HCT116 (cell line): ENCODE measurements at regions not wholly inside any gene's neighbourhood (a gene's known extent, or its start where the extent isn't known, plus 50 kb on each side); places are given as distances from the start of the nearest gene placed in this dataset.

Source experiments
- ATAC-seq: fragments of 200-7000 bp; cut with Tn5 transposase; 2 replicates; pipeline ENCODE4 v1.9.1; 2020; ENCODE audit warnings: mild to moderate bottlenecking, moderate library complexity
- BruUV-seq: library from RNA; stranded (reverse); fragments of 400-500 nt; replicated peaks from 2 replicates; lab custom pipeline; 2021; lab: Mats Ljungman, UMichigan
- CTCF ChIA-PET: fragments of 300-600 bp; sonication (Branson Sonifier 250); formaldehyde crosslinking; loops from one replicate; lab custom pipeline; 2021; ENCODE audit warnings: antibody characterized with exemption; lab: Charles Lee
- POLR2A ChIA-PET: fragments of 300-600, 350-600 bp; sonication (Branson Sonifier 250); formaldehyde crosslinking; loops from one replicate; lab custom pipeline; 2021; ENCODE audit warnings: antibody characterized with exemption; lab: Charles Lee
- RAD21 ChIA-PET, 2 experiments: fragments of 300-600 bp; sonication (Branson Sonifier 250); formaldehyde crosslinking; loops; one replicate each; lab custom pipeline; 2023; ENCODE audit warnings: low total read pairs in 2 of 2; ENCODE audit not compliant: uncharacterized antibody in 2 of 2, unreplicated experiment in 2 of 2, low non-redundant PET in 1 of 2; lab: Charles Lee
- DNase-seq: peaks from one replicate; pipeline ENCODE4 v3.0.0-alpha.2; 2010; ENCODE audit warnings: low read depth, low spot score
- H2AFZ ChIP-seq: fragments of 200-600 bp; shearing (Covaris generic), sonication (generic); 2 replicates; pipeline ENCODE4 v1.6.1; 2017; ENCODE audit warnings: low read depth, mixed run types, mixed read lengths, antibody characterized with exemption, low read length; ENCODE audit not compliant: poor library complexity, severe bottlenecking
- H3K27ac ChIP-seq: 2 replicates; pipeline ENCODE4 v1.5.1; 2012; ENCODE audit warnings: low read depth, low read length
- H3K27me3 ChIP-seq: fragments of 200-600 bp; sonication (generic); 2 replicates; pipeline ENCODE4 v1.6.1; 2016; ENCODE audit warnings: mixed run types, low read length, mixed read lengths; ENCODE audit not compliant: insufficient read depth
- H3K36me3 ChIP-seq, 2 experiments: fragments of 200-500 bp in 1 of 2; fragments of 200-600 bp in 1 of 2; sonication (Bioruptor generic) in 1 of 2; sonication (generic) in 1 of 2; 2 replicates each; pipeline versions ENCODE4 v1.5.1 to v1.6.1; 2014 to 2016; ENCODE audit warnings: low read length in 2 of 2, inconsistent platforms in 1 of 2, mixed read lengths in 1 of 2, mixed run types in 1 of 2; ENCODE audit not compliant: insufficient read depth in 2 of 2, control insufficient read depth in 1 of 2
- H3K4me1 ChIP-seq, 2 experiments: fragments of 200-600 bp in 1 of 2; sonication (generic) in 1 of 2; 2 replicates each; pipeline versions ENCODE4 v1.5.1 to v1.6.1; 2012 to 2017; ENCODE audit warnings: low read length in 2 of 2, inconsistent platforms in 1 of 2, mild to moderate bottlenecking in 1 of 2, mixed read lengths in 1 of 2, mixed run types in 1 of 2, moderate library complexity in 1 of 2; ENCODE audit not compliant: insufficient read depth in 2 of 2, control insufficient read depth in 1 of 2
- H3K4me2 ChIP-seq: fragments of 200-600 bp; sonication (generic); 2 replicates; pipeline ENCODE4 v1.6.1; 2017; ENCODE audit warnings: mixed run types, low read length, mixed read lengths
- H3K4me3 ChIP-seq, 2 experiments: fragments of 200-600 bp in 1 of 2; sonication (generic) in 1 of 2; replicated peaks in 1 of 2; 2 replicates each; pipeline ENCODE4 v1.5.1; 2011 to 2016; ENCODE audit warnings: low read length in 2 of 2, control low read depth in 1 of 2, low read depth in 1 of 2, mild to moderate bottlenecking in 1 of 2, mixed read lengths in 1 of 2, mixed run types in 1 of 2
- H3K79me2 ChIP-seq: fragments of 200-600 bp; sonication (generic); 2 replicates; pipeline ENCODE4 v1.6.1; 2017; ENCODE audit warnings: mild to moderate bottlenecking, mixed run types, low read length, moderate library complexity, mixed read lengths; ENCODE audit not compliant: insufficient read depth
- H3K9ac ChIP-seq: fragments of 200-600 bp; sonication (generic); 2 replicates; pipeline ENCODE4 v1.6.1; 2016; ENCODE audit warnings: low read length, mixed read lengths
- H3K9me2 ChIP-seq: fragments of 200-600 bp; sonication (generic), shearing (Covaris generic); 2 replicates; pipeline ENCODE4 v1.6.1; 2017; ENCODE audit warnings: mixed run types, mild to moderate bottlenecking, moderate library complexity; ENCODE audit not compliant: insufficient read depth
- H3K9me3 ChIP-seq, 2 experiments: fragments of 200-500 bp in 1 of 2; fragments of 200-600 bp in 1 of 2; sonication (Bioruptor generic) in 1 of 2; sonication (generic) in 1 of 2; 2 replicates each; pipeline ENCODE4 v1.6.1; 2014 to 2017; ENCODE audit warnings: low read length in 2 of 2, mixed read lengths in 2 of 2, inconsistent platforms in 1 of 2, low read depth in 1 of 2, mild to moderate bottlenecking in 1 of 2, mixed run types in 1 of 2, moderate library complexity in 1 of 2; ENCODE audit not compliant: control insufficient read depth in 1 of 2, insufficient read depth in 1 of 2
- H4K20me1 ChIP-seq: fragments of 200-600 bp; sonication (generic), shearing (Covaris generic); 2 replicates; pipeline ENCODE4 v1.6.1; 2017; ENCODE audit warnings: mixed run types, mild to moderate bottlenecking, moderate library complexity; ENCODE audit not compliant: insufficient read depth
- CBX3 ChIP-seq: IDR thresholded peaks from 2 replicates; pipeline ENCODE4 v1.6.1; 2012; ENCODE audit warnings: low read depth
- EGR1 ChIP-seq: IDR thresholded peaks from 2 replicates; pipeline ENCODE4 v1.6.1; 2012; ENCODE audit warnings: low read depth
- EZH2 ChIP-seq: fragments of 200-600 bp; sonication (generic); IDR thresholded peaks from 2 replicates; pipeline ENCODE4 v1.6.1; 2017; ENCODE audit warnings: antibody characterized with exemption, mixed run types
- POLR2AphosphoS5 ChIP-seq: IDR thresholded peaks from 2 replicates; pipeline ENCODE4 v1.6.1; 2011; ENCODE audit warnings: mild to moderate bottlenecking, low read depth, low read length, moderate library complexity
- RAD21 ChIP-seq: IDR thresholded peaks from 2 replicates; pipeline ENCODE4 v1.6.1; 2012; ENCODE audit warnings: low read depth, mild to moderate bottlenecking
- SIN3A ChIP-seq: IDR thresholded peaks from 2 replicates; pipeline ENCODE4 v1.6.1; 2012; ENCODE audit warnings: low read depth
- SRF ChIP-seq: IDR thresholded peaks from 2 replicates; pipeline ENCODE4 v1.6.1; 2012; ENCODE audit warnings: low read depth
- TCF7L2 ChIP-seq: IDR thresholded peaks from 2 replicates; pipeline ENCODE4 v1.7.0; 2011; ENCODE audit warnings: borderline replicate concordance, inconsistent platforms; ENCODE audit not compliant: insufficient read depth, insufficient read length; ENCODE audit errors: extremely low read depth
- ZFX ChIP-seq: fragments of 450-650 bp; IDR thresholded peaks from 2 replicates; pipeline ENCODE4 v1.6.1; 2017
- ZNF274 ChIP-seq: fragments of 200-500 bp; sonication (Bioruptor generic); IDR thresholded peaks from 2 replicates; pipeline ENCODE4 v1.6.1; 2014; ENCODE audit warnings: mild to moderate bottlenecking, low read depth, low read length, inconsistent platforms
- intact Hi-C: fragments of 100-400 bp; cut with micrococcal nuclease; formaldehyde crosslinking; loops from 2 replicates; pipeline ENCODE4 v1.10.0; 2022
- TF ChIP-seq, protein P1 (sequence below): IDR thresholded peaks from 2 replicates; pipeline ENCODE4 v1.6.1; 2012

DNA sequence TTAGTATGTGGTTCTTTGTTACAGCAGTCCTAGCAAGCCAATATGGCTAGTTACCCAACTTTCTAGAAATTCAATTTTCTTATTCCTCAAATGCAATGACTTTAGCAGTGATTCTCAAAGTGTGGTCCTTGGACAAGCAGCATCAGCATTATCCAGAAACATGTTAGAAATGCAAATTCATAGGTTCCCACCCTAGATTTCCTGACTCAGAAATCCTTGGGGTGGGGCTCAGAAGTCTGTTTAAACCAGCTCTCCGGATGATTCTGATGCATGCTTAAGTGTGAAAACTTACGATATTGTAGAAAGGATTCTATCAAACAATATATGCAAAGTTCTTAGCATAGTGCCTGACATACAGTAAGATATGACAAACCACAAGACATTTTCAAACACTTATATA is 757.1 kb downstream of the DHX35 start:
- intact Hi-C loops = no loop called here
- CTCF ChIA-PET = no interaction called here
- Histone ChIP-seq H3K4me3 (no peak overlapping the region), H3K4me2 (no peak overlapping the region), H3K9me3 (peaks cover 3 to 27% of the 10 kb centered on the region in 2 experiments; a peak in 2 of 4 replicates), H3K9me2 (no peaks in the 10 kb centered on the region), H3K27ac (no peak overlapping the region), H3K9ac (no peak overlapping the region), H3K36me3 (no peaks in the 10 kb centered on the region), H3K27me3 (no peaks in the 10 kb centered on the region), H2AFZ (no peak overlapping the region), H3K4me1 (no peaks in the 10 kb centered on the region), H4K20me1 (no peaks in the 10 kb centered on the region), H3K79me2 (no peaks in the 10 kb centered on the region)
- TF ChIP-seq CBX3 = no peak
- no peak for TF ChIP-seq SIN3A
- no peak for TF ChIP-seq EGR1
- TF ChIP-seq EZH2 = no peak
- no peak for TF ChIP-seq SRF
- no peak for TF ChIP-seq ZNF274
- no peak for TF ChIP-seq RAD21
- no peak for TF ChIP-seq ZFX
- no peak for TF ChIP-seq POLR2AphosphoS5
- ATAC-seq = no peak
- POLR2A ChIA-PET = no interaction called here
- RAD21 ChIA-PET = no interaction called here
- BruUV-seq = no TSS peak
- DNase-seq = no peak

DNA sequence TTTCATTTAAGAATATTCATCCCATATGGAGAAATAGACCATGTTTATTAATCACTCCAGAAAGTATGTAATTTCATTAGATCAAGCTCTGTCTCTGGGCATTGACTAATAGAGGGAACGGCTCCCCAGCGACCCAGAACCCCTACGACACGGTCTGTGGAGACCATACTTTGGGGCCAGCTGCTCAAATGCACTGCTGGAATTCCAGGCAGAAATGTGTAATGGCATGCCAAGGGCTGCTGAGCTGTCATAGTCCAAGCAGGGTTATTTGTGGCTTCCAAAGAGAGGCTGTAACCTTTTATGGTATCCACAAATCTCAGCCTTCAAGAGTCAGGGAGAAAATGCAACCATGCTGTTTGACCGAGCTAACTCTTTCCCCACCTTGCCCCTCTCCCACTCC is 755.8 kb downstream of the DHX35 start:
- Histone ChIP-seq H3K9ac (no peak overlapping the region), H3K4me3 (no peak overlapping the region), H3K4me2 (no peak overlapping the region), H3K27me3 (no peaks in the 10 kb centered on the region), H3K9me3 (peaks cover 3 to 29% of the 10 kb centered on the region in 2 experiments; a peak in 2 of 4 replicates), H3K27ac (no peak overlapping the region), H3K36me3 (no peaks in the 10 kb centered on the region), H2AFZ (no peak overlapping the region), H3K4me1 (no peaks in the 10 kb centered on the region), H4K20me1 (no peaks in the 10 kb centered on the region), H3K9me2 (no peaks in the 10 kb centered on the region), H3K79me2 (no peaks in the 10 kb centered on the region)
- no peak for TF ChIP-seq CBX3
- TF ChIP-seq, protein P1, sequence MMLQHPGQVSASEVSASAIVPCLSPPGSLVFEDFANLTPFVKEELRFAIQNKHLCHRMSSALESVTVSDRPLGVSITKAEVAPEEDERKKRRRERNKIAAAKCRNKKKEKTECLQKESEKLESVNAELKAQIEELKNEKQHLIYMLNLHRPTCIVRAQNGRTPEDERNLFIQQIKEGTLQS = no peak
- TF ChIP-seq ZFX = no peak
- no peak for TF ChIP-seq TCF7L2
- no peak for TF ChIP-seq EZH2
- RAD21 ChIA-PET = no interaction called here
- no peak for ATAC-seq
- DNase-seq = no peak
- POLR2A ChIA-PET = no interaction called here
- BruUV-seq = no TSS peak
- intact Hi-C loops = no loop called here
- CTCF ChIA-PET = no interaction called here
